Suppressor macrophage treated with lipopolysaccharide for 1 hour (primary cell): ENCODE measurements at regions not wholly inside any gene's neighbourhood (a gene's known extent, or its start where the extent isn't known, plus 50 kb on each side); places are given as distances from the start of the nearest gene placed in this dataset.

ENCODE experiments used
- DNase-seq, 3 donors: peaks; one replicate each; pipeline ENCODE4 v3.0.0-alpha.2; 2020 to 2022

GRCh38 chr5:175388531-175388930 lies 55.5 kb downstream of the DRD1 start:
- DNase-seq: no peak

DNA sequence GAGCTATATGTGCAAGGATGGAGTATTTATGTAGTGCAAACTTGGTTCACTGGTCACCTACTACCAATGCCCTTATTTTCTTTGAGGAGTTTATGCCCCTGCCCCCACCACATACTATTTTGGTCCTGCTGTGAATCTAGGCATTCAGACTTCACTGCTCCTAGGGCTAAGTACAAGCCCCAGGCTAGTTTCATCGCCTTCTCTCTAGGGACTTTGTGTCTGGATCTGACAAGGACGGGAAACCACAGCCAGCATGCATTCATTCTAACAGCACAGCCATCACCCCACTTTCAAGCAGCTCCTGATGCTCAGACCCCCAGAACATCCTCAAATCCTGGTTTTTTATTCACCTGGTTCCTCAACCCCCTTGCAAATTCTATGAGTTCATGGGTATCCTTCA lies 56.8 kb downstream of the DRD1 start:
- DNase-seq: no peak

DNA sequence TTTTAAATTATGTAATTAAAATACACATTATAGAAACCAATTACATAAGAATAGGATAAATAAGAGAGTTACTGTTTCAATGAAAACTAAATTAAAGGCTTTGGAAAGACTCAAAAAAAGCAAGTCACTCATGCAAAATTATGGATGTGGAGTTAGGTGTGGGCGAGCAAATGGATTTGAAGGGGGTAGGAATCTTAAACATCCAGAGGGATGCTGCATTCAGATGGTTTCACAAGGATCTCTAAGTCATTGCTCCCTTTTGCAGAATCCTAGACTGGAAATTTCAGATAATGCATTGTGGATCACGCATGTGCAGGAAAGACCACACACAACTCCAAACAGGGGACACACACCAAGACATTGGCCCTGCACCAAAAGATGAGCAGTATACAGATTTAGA lies 57.5 kb downstream of the DRD1 start:
- DNase-seq: no peak

- DNase-seq: no peak
Measured at GRCh38 chr5:175385691-175386362, 58.2 kb downstream of the DRD1 start.

GRCh38 chr5:175384724-175385552 lies 59.0 kb downstream of the DRD1 start:
- DNase-seq: no peak

DNA sequence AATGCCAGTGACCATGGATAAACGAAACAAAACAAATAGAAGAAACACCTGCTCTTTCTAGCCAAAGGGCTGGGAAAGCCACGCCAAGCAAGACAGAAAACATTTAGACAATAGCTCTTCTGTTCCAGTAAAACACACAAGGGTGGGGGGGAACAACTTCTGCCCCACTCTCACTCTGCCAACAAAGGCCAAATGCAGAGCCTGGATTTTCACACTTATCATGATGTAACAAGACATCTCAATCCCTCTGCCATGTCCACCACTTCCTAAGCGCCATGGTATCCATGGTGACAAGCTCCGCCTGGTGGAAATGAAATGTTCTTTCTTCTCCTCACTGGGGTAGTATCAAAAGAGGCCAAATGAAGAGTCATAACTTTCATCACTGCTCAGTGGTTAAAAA lies 60.6 kb downstream of the DRD1 start:
- DNase-seq: no peak

DNA sequence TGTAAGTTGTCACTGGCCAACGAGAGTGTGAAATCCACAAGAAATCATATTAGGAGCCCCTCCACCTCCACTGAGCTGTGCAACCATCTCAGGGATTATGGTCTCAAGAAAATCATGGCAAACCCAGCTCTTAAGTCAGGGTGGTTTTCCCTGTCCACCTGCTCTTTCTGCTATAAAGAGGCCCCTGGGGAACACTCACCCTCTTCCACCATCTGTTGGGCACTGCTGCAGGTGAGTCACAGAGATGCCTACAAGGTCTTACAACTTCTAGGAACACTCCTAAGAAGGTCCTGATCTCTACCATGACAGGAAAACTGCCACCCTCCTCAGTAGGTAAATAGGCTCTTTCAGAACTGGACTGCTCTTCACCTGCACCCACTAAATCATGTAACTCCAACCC lies 61.8 kb downstream of the DRD1 start:
- DNase-seq: no peak

- DNase-seq: no peak
Measured at GRCh38 chr5:175381130-175381529, 62.9 kb downstream of the DRD1 start.

DNA sequence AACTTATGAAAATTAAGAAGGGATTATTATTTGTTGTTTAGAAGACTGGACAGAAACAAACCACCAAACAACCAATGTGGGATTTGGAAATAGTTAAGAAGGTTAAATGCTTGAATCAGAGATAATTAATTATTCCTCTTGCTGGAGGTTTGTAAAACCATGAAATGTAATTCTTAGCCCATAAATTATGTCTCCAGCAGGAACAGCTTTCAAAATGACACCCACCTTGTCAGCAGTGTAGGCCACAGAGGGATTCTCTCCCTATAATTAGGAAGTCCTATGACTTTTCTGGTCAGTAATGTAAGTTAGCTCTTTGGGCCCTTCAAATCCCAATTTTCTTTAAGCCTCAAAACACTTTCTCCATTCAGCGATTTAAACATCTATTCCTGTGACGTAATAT lies 63.3 kb downstream of the DRD1 start:
- DNase-seq: no peak

- no peak for DNase-seq
Measured at GRCh38 chr5:175379867-175380266, 64.1 kb downstream of the DRD1 start.

GRCh38 chr5:175378444-175379028 lies 65.4 kb downstream of the DRD1 start:
- DNase-seq: no peak

DNA sequence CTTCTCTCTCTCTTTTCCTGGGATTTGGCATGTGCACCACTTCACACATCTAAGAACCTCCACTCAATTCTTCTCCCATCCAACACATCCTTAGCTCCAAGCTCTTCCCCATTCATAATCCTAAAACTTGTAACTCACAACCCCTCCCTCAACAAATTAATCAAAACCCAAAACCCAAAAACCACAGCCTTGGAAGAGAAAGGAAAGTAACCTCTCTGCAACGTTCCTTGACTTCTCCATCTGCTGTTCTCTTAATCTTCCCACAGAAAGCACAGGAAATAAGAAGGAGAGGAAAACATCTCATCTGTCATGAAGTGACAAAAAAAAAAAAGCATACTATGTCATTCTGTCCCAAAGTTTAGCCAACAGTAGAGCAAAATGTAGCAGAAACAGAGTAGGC lies 66.2 kb downstream of the DRD1 start:
- DNase-seq: no peak

- no peak for DNase-seq
Measured at GRCh38 chr5:175374166-175374875, 69.7 kb downstream of the DRD1 start.

- no peak for DNase-seq
Measured at GRCh38 chr5:175365866-175366265, 78.1 kb downstream of the DRD1 start.

DNA sequence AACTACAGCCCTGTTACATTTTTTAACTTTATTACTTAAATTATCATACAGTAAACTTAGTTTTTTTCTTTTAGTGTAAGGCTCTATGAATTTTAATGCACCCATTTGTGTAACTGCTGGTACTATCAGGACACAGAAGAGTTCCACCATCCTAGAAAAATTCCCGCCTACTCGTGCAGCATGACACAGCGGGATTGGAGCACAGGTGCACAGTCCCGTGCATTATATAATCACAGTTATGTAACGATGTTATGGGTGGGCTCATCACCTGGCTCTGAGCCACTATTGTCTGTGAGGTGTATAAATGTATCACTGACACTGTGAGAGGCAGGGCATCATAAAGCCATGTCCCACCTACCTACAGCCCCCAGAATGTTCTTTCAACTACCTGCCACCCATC lies 80.7 kb downstream of the DRD1 start:
- DNase-seq: no peak

GRCh38 chr5:175357995-175358394 lies 86.0 kb downstream of the DRD1 start:
- no peak for DNase-seq

GRCh38 chr5:175356428-175356827 lies 87.6 kb downstream of the DRD1 start:
- DNase-seq: no peak

DNA sequence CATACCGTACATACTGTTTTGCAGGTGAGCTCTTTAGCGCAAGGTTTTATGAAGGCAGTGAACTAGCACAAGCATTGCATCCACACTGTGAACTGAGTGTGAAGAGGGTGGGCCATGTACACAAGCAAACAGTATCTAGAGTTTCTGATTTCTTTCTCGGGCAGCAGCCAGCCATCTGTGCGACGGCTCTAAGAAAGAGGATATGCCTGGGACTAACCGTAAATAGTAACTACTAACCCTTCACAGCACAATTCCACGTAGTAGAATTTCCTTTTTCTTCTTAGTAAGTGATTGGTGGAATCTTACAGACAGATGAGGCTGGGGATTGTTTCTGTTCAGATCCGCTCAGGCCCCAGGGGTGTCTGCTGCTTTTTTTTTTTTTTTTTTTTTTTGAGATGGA lies 89.0 kb downstream of the DRD1 start:
- no peak for DNase-seq

DNA sequence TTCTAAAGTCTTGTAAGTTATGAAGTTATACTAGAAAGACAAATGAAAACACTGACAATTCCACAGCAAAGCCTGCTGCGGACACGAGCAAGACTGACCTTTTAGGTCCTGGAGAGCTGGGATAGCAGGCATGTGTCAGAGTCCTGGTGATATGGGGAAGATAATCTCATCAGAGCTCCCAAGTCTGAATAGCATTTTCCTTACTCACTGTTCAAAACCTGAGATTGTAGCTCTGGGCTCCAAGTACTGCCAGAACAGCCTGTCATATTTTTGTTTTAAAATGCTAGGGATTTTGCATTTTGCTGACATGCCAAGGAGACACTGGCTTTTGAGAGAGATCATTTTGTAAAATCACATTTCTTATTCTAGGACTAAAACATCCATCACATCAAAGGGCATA lies 90.1 kb downstream of the DRD1 start:
- no peak for DNase-seq

GRCh38 chr5:175351897-175352590 lies 91.9 kb downstream of the DRD1 start:
- no peak for DNase-seq

DNA sequence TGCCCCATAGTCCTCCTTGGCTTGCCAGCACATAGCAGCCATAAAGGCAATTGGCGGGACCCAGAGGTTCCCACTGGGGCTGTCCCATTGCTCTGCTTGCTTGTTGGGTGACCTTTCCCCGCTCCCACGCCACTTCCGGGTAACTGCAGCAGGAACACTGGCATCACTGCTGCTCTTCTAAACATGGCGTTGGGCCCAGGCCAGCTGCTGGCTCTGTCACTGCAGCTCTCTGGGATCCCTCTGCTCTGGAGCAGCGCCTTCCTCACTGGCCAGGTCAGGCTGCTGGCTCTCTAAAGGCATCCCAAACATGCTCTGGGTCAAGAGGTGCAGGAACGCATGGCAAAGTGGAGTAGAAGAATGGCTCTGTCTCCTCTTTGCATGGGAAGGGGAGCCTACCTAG lies 92.9 kb downstream of the DRD1 start:
- DNase-seq: no peak

- no peak for DNase-seq
Measured at GRCh38 chr5:175347931-175348330, 96.1 kb downstream of the DRD1 start.

GRCh38 chr5:175347027-175347426 lies 97.0 kb downstream of the DRD1 start:
- no peak for DNase-seq
